ENCODE measurements at regions not wholly inside any gene's neighbourhood (a gene's known extent, or its start where the extent isn't known, plus 50 kb on each side); places are given as distances from the start of the nearest gene placed in this dataset.

- H3K4me1 Mint-ChIP-seq: no peaks in the 10 kb centered on the region
- H3K27me3 Mint-ChIP-seq: peaks cover 3% of the 10 kb centered on the region
- no peaks in the 10 kb centered on the region for H3K36me3 Mint-ChIP-seq
- H3K4me3 Mint-ChIP-seq: no peak overlapping the region
- no peak overlapping the region for H3K27ac Mint-ChIP-seq
- CTCF ChIA-PET: no interaction called here
- no peak for DNase-seq
- no peaks in the 10 kb centered on the region for H3K9me3 Mint-ChIP-seq
These were observed 86.4 kb downstream of the MIS18A start for GRCh38 chr21:32192291-32193097.

- Mint-ChIP-seq H3K27ac (no peak overlapping the region), H3K4me1 (no peaks in the 10 kb centered on the region), H3K9me3 (no peaks in the 10 kb centered on the region), H3K36me3 (no peaks in the 10 kb centered on the region), H3K4me3 (no peak overlapping the region), H3K27me3 (peaks cover 3% of the 10 kb centered on the region)
- DNase-seq: no peak
- CTCF ChIA-PET: no interaction called here
These were observed 88.2 kb downstream of the MIS18A start for GRCh38 chr21:32190493-32191144.

- Mint-ChIP-seq H3K9me3 (no peaks in the 10 kb centered on the region), H3K4me1 (no peaks in the 10 kb centered on the region), H3K27me3 (peaks cover 3% of the 10 kb centered on the region), H3K27ac (no peak overlapping the region), H3K4me3 (no peak overlapping the region), H3K36me3 (no peaks in the 10 kb centered on the region)
- no peak for DNase-seq
- CTCF ChIA-PET: no interaction called here
These were observed 89.0 kb downstream of the MIS18A start for GRCh38 chr21:32189688-32190483.

GRCh38 chr21:32186804-32187203, 92.0 kb downstream of the MIS18A start:
- Mint-ChIP-seq H3K4me1 (no peaks in the 10 kb centered on the region), H3K27ac (no peak overlapping the region), H3K27me3 (no peaks in the 10 kb centered on the region), H3K36me3 (no peaks in the 10 kb centered on the region), H3K4me3 (no peak overlapping the region), H3K9me3 (no peaks in the 10 kb centered on the region)
- CTCF ChIA-PET: no interaction called here
- DNase-seq: no peak

GRCh38 chr21:32185726-32186125, 93.1 kb downstream of the MIS18A start:
- no peak overlapping the region for H3K27ac Mint-ChIP-seq
- CTCF ChIA-PET: no interaction called here

GRCh38 chr21:32185103-32185502, 93.7 kb downstream of the MIS18A start:
- Mint-ChIP-seq H3K36me3 (no peaks in the 10 kb centered on the region), H3K9me3 (no peaks in the 10 kb centered on the region), H3K4me3 (no peak overlapping the region), H3K27ac (no peak overlapping the region), H3K27me3 (no peaks in the 10 kb centered on the region), H3K4me1 (no peaks in the 10 kb centered on the region)
- DNase-seq: no peak
- CTCF ChIA-PET: no interaction called here

More at GRCh38 chr21:32185726-32186125, 93.1 kb downstream of the MIS18A start:
- no peaks in the 10 kb centered on the region for H3K36me3 Mint-ChIP-seq
- H3K4me3 Mint-ChIP-seq: no peak overlapping the region
- no peaks in the 10 kb centered on the region for H3K27me3 Mint-ChIP-seq
- no peak for DNase-seq
- H3K9me3 Mint-ChIP-seq: no peaks in the 10 kb centered on the region
- no peaks in the 10 kb centered on the region for H3K4me1 Mint-ChIP-seq

GRCh38 chr21:32184485-32184884, 94.4 kb downstream of the MIS18A start:
- no peak for DNase-seq
- no peaks in the 10 kb centered on the region for H3K9me3 Mint-ChIP-seq
- H3K27me3 Mint-ChIP-seq: no peaks in the 10 kb centered on the region
- no peak overlapping the region for H3K4me3 Mint-ChIP-seq
- H3K4me1 Mint-ChIP-seq: no peaks in the 10 kb centered on the region
- no peaks in the 10 kb centered on the region for H3K36me3 Mint-ChIP-seq
- CTCF ChIA-PET: no interaction called here
- no peak overlapping the region for H3K27ac Mint-ChIP-seq

GRCh38 chr21:32184065-32184464, 94.8 kb downstream of the MIS18A start:
- Mint-ChIP-seq H3K27me3 (no peaks in the 10 kb centered on the region), H3K36me3 (no peaks in the 10 kb centered on the region), H3K27ac (no peak overlapping the region), H3K4me3 (no peak overlapping the region), H3K4me1 (no peaks in the 10 kb centered on the region), H3K9me3 (no peaks in the 10 kb centered on the region)
- CTCF ChIA-PET: no interaction called here
- DNase-seq: no peak

GRCh38 chr21:32183396-32183795, 95.5 kb downstream of the MIS18A start:
- Mint-ChIP-seq H3K27ac (no peak overlapping the region), H3K27me3 (no peaks in the 10 kb centered on the region), H3K9me3 (no peaks in the 10 kb centered on the region), H3K36me3 (no peaks in the 10 kb centered on the region), H3K4me1 (no peaks in the 10 kb centered on the region), H3K4me3 (no peak overlapping the region)
- no peak for DNase-seq
- CTCF ChIA-PET: no interaction called here

- CTCF ChIA-PET: no interaction called here
These were observed 96.4 kb downstream of the MIS18A start for GRCh38 chr21:32182449-32182848.

GRCh38 chr21:32181457-32181856, 97.4 kb downstream of the MIS18A start:
- Mint-ChIP-seq H3K27me3 (peaks cover 3% of the 10 kb centered on the region), H3K4me1 (no peaks in the 10 kb centered on the region), H3K36me3 (no peaks in the 10 kb centered on the region), H3K4me3 (no peak overlapping the region), H3K27ac (no peak overlapping the region), H3K9me3 (no peaks in the 10 kb centered on the region)
- DNase-seq: no peak
- CTCF ChIA-PET: no interaction called here

More at GRCh38 chr21:32182449-32182848, 96.4 kb downstream of the MIS18A start:
- Mint-ChIP-seq H3K9me3 (no peaks in the 10 kb centered on the region), H3K27ac (no peak overlapping the region), H3K4me3 (no peak overlapping the region), H3K27me3 (peaks cover 3% of the 10 kb centered on the region), H3K36me3 (no peaks in the 10 kb centered on the region), H3K4me1 (no peaks in the 10 kb centered on the region)
- no peak for DNase-seq

GRCh38 chr21:32174819-32175218, 104.0 kb downstream of the MIS18A start:
- no peak overlapping the region for H3K27ac Mint-ChIP-seq
- H3K4me3 Mint-ChIP-seq: no peak overlapping the region
- DNase-seq: no peak
- CTCF ChIA-PET: no interaction called here
- H3K27me3 Mint-ChIP-seq: peaks cover 3% of the 10 kb centered on the region
- no peaks in the 10 kb centered on the region for H3K36me3 Mint-ChIP-seq
- no peaks in the 10 kb centered on the region for H3K4me1 Mint-ChIP-seq
- no peaks in the 10 kb centered on the region for H3K9me3 Mint-ChIP-seq

GRCh38 chr21:32173121-32173724, 105.6 kb downstream of the MIS18A start:
- CTCF ChIA-PET: no interaction called here
- H3K36me3 Mint-ChIP-seq: no peaks in the 10 kb centered on the region
- no peaks in the 10 kb centered on the region for H3K4me1 Mint-ChIP-seq
- H3K4me3 Mint-ChIP-seq: no peak overlapping the region
- DNase-seq: no peak
- H3K27ac Mint-ChIP-seq: no peak overlapping the region
- peaks cover 3% of the 10 kb centered on the region for H3K27me3 Mint-ChIP-seq
- no peaks in the 10 kb centered on the region for H3K9me3 Mint-ChIP-seq

GRCh38 chr21:32172106-32172505, 106.7 kb downstream of the MIS18A start:
- Mint-ChIP-seq H3K4me1 (no peaks in the 10 kb centered on the region), H3K4me3 (no peak overlapping the region), H3K27ac (no peak overlapping the region), H3K9me3 (no peaks in the 10 kb centered on the region), H3K27me3 (no peaks in the 10 kb centered on the region), H3K36me3 (no peaks in the 10 kb centered on the region)
- DNase-seq: no peak
- CTCF ChIA-PET: no interaction called here

Data from activated naive CD4-positive, alpha-beta T cell treated with anti-CD3 and anti-CD28 coated beads, Interleukin-2, amount 10 ng/mL, durations not matched to agents 7 days and 5 days (primary cell).